PFSK-1 (cell line): ENCODE measurements at regions not wholly inside any gene's neighbourhood (a gene's known extent, or its start where the extent isn't known, plus 50 kb on each side); places are given as distances from the start of the nearest gene placed in this dataset.

Experiments
- FOXP2 ChIP-seq: optimal IDR thresholded peaks from 2 replicates; pipeline ENCODE3; 2011; ENCODE audit warnings: borderline replicate concordance, control low read depth, inconsistent platforms; ENCODE audit not compliant: insufficient read depth; ENCODE audit errors: extremely low read length, extremely low read depth
- POLR2AphosphoS5 ChIP-seq: IDR thresholded peaks from 2 replicates; pipeline ENCODE4 v1.6.1; 2012; ENCODE audit warnings: low read depth, mild to moderate bottlenecking, control low read depth, low read length, moderate library complexity
- SIN3A ChIP-seq: IDR thresholded peaks from 2 replicates; pipeline ENCODE4 v1.6.1; 2012; ENCODE audit warnings: mild to moderate bottlenecking, low read length, moderate library complexity, borderline replicate concordance; ENCODE audit not compliant: insufficient read depth
- TAF1 ChIP-seq: IDR thresholded peaks from 2 replicates; pipeline ENCODE4 v1.6.1; 2012; ENCODE audit warnings: low read length, control low read depth, borderline replicate concordance; ENCODE audit not compliant: insufficient read depth
- TF ChIP-seq, protein P1 (sequence below), 2 experiments: IDR thresholded peaks; 2 replicates each; pipeline versions ENCODE4 v1.6.1 to v1.8.0; 2011 to 2012; ENCODE audit warnings: low read depth in 2 of 2, low read length in 2 of 2, control low read depth in 1 of 2, inconsistent platforms in 1 of 2, mild to moderate bottlenecking in 1 of 2, moderate library complexity in 1 of 2; ENCODE audit not compliant: insufficient read depth in 1 of 2

- TF ChIP-seq POLR2AphosphoS5 (no peak), FOXP2 (no peak), SIN3A (no peak), TAF1 (no peak)
- TF ChIP-seq, protein P1, sequence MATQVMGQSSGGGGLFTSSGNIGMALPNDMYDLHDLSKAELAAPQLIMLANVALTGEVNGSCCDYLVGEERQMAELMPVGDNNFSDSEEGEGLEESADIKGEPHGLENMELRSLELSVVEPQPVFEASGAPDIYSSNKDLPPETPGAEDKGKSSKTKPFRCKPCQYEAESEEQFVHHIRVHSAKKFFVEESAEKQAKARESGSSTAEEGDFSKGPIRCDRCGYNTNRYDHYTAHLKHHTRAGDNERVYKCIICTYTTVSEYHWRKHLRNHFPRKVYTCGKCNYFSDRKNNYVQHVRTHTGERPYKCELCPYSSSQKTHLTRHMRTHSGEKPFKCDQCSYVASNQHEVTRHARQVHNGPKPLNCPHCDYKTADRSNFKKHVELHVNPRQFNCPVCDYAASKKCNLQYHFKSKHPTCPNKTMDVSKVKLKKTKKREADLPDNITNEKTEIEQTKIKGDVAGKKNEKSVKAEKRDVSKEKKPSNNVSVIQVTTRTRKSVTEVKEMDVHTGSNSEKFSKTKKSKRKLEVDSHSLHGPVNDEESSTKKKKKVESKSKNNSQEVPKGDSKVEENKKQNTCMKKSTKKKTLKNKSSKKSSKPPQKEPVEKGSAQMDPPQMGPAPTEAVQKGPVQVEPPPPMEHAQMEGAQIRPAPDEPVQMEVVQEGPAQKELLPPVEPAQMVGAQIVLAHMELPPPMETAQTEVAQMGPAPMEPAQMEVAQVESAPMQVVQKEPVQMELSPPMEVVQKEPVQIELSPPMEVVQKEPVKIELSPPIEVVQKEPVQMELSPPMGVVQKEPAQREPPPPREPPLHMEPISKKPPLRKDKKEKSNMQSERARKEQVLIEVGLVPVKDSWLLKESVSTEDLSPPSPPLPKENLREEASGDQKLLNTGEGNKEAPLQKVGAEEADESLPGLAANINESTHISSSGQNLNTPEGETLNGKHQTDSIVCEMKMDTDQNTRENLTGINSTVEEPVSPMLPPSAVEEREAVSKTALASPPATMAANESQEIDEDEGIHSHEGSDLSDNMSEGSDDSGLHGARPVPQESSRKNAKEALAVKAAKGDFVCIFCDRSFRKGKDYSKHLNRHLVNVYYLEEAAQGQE (IDR thresholded peaks at IDR 0.05; ENCODE audit: insufficient read depth in 1 of 2, low read depth in 2 of 2, low read length in 2 of 2), result no peak
Observed at GRCh38 chr2:194550702-194551101, 1106.3 kb upstream of the SLC39A10 start.

- TF ChIP-seq SIN3A, result no peak
Observed at GRCh38 chr2:194549387-194549786, 1107.6 kb upstream of the SLC39A10 start.

DNA sequence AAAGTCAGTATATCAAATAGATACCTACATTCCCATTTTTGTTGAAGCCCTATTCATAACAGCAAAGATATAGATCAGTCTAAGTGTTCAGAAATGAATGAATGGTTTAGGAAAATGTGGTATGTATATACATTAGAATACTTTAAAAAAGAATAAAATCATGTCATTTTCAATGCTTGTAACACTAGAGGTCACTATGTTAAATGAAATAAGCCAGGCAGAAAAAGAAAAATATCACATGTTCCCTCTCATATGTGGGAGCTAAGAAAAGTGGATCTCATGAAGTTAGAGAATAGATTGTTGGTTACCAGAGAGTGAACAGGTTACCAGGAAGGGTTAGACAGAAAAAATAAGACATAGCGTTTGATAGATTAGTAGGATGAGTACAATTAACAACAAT lies 1111.0 kb upstream of the SLC39A10 start:
- TF ChIP-seq TAF1 (no peak), FOXP2 (no peak), SIN3A (no peak), POLR2AphosphoS5 (no peak)
- TF ChIP-seq, protein P1 (IDR thresholded peaks at IDR 0.05; ENCODE audit: insufficient read depth in 1 of 2, low read depth in 2 of 2, low read length in 2 of 2), result no peak

GRCh38 chr2:194539425-194539824 lies 1117.6 kb upstream of the SLC39A10 start:
- no peak for TF ChIP-seq TAF1
- TF ChIP-seq, protein P1 (IDR thresholded peaks at IDR 0.05; ENCODE audit: insufficient read depth in 1 of 2, low read depth in 2 of 2, low read length in 2 of 2), result no peak
- no peak for TF ChIP-seq SIN3A
- TF ChIP-seq POLR2AphosphoS5, result no peak
- TF ChIP-seq FOXP2, result no peak

DNA sequence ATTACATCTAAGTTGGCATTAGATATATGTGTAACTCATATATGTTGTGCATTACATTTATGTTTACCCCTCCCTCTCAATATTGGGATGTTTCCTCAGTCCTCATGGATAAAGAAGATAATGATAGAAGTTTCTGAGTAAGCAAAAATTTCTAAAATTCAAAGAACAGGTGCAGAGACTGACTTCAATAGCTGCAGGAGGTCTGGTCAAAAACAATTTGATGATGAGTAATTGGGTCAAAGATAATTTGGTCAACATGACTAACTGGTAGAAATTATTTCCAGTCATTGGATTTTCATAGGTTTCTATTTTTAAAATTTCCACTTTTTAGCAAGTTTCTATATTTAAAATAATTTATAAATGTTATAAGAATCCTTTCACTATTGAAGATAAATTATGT lies 1130.9 kb upstream of the SLC39A10 start:
- TF ChIP-seq TAF1 (no peak), SIN3A (no peak), POLR2AphosphoS5 (no peak), FOXP2 (no peak)
- TF ChIP-seq, protein P1 (IDR thresholded peaks at IDR 0.05; ENCODE audit: insufficient read depth in 1 of 2, low read depth in 2 of 2, low read length in 2 of 2), result no peak

- no peak for TF ChIP-seq FOXP2
Observed at GRCh38 chr2:194514281-194514680, 1142.7 kb upstream of the SLC39A10 start.

- no peak for TF ChIP-seq FOXP2
- TF ChIP-seq TAF1, result no peak
Observed at GRCh38 chr2:194495046-194495445, 1162.0 kb upstream of the SLC39A10 start.
